ENCODE measurements at regions not wholly inside any gene's neighbourhood (a gene's known extent, or its start where the extent isn't known, plus 50 kb on each side); places are given as distances from the start of the nearest gene placed in this dataset.

GRCh38 chr17:33433581-33433980, 140.5 kb upstream of the ASIC2 start (continued):
- no peak for TF ChIP-seq ZHX1 (CRISPR knock-in tag; IDR thresholded peaks at IDR 0.05; ENCODE audit: low read depth)
- no peak for TF ChIP-seq SSRP1 (CRISPR knock-in tag; IDR thresholded peaks at IDR 0.05)
- no peak for TF ChIP-seq ZFP36L1 (CRISPR knock-in tag; IDR thresholded peaks at IDR 0.05)
- TF ChIP-seq ZBTB10 (CRISPR knock-in tag; IDR thresholded peaks at IDR 0.05; ENCODE audit: borderline replicate concordance): no peak
- no peak for TF ChIP-seq ZC3H13 (CRISPR knock-in tag; IDR thresholded peaks at IDR 0.05)
- TF ChIP-seq NPAS2 (CRISPR knock-in tag; IDR thresholded peaks at IDR 0.05; ENCODE audit: borderline replicate concordance): no peak
- no peak for TF ChIP-seq ZNF780A (CRISPR knock-in tag; IDR thresholded peaks at IDR 0.05)
- TF ChIP-seq ZBTB3 (CRISPR knock-in tag; IDR thresholded peaks at IDR 0.05; ENCODE audit: borderline replicate concordance, low read depth): no peak

GRCh38 chr17:33434841-33435240, 141.7 kb upstream of the ASIC2 start:
- Histone ChIP-seq H4K20me1 (ENCODE audit: insufficient read depth, low read length) (no peaks in the 10 kb centered on the region), H3K27me3 (ENCODE audit: control insufficient read depth in 1 of 2, insufficient read depth in 2 of 2, low read length in 2 of 2) (no peaks in the 10 kb centered on the region), H3K4me2 (ENCODE audit: low read depth, low read length) (no peak overlapping the region), H3K4me1 (ENCODE audit: insufficient read depth, low read length) (no peaks in the 10 kb centered on the region), H3K27ac (ENCODE audit: extremely low read length, insufficient read depth, low read length) (no peak overlapping the region), H3K36me3 (replicated peaks in 1 of 2; ENCODE audit: control insufficient read depth in 1 of 2, insufficient read depth in 2 of 2, low read length in 2 of 2) (no peaks in the 10 kb centered on the region), H3K9me3 (ENCODE audit: low read length) (peaks cover 4% of the 10 kb centered on the region; the same call in 1 of the 2 replicates), H2AFZ (ENCODE audit: low read length) (no peak overlapping the region), H3K79me2 (ENCODE audit: insufficient read depth, low read length) (no peaks in the 10 kb centered on the region), H3K9ac (ENCODE audit: insufficient read depth, low read depth, low read length) (no peak overlapping the region), H3K4me3 (replicated peaks in 1 of 3; ENCODE audit: insufficient read depth in 1 of 3, low read depth in 2 of 3, low read length in 3 of 3) (no peak overlapping the region)
- no TSS peak for BruUV-seq (replicated peaks)
- in situ Hi-C loops (cut with HindIII; ENCODE audit: extremely low pct_ligation_motif_present, low pct_unique_long_range_greater_than_20kb): no loop called here
- ChIA-PET POLR2A (no interaction called here), CTCF (ENCODE audit: low intra/inter-chr PET ratio, low total read pairs) (no interaction called here)
- no peak for FAIRE-seq
- intact Hi-C loops (cut with micrococcal nuclease; ENCODE audit: unreplicated experiment): no loop called here
- DNase-seq (ENCODE audit: low spot score): no peak
- no peak for ATAC-seq
- TF ChIP-seq HNF1B (CRISPR knock-in tag; IDR thresholded peaks at IDR 0.05) (no peak), USF2 (IDR thresholded peaks at IDR 0.05; ENCODE audit: low read depth, low read length) (no peak), USF2 (CRISPR knock-in tag; IDR thresholded peaks at IDR 0.05; ENCODE audit: borderline replicate concordance) (no peak), ZNF720 (CRISPR knock-in tag; IDR thresholded peaks at IDR 0.05) (no peak), MTA3 (CRISPR knock-in tag; IDR thresholded peaks at IDR 0.05) (no peak), REPIN1 (CRISPR knock-in tag; IDR thresholded peaks at IDR 0.05; ENCODE audit: borderline replicate concordance, low read depth) (no peak)

All from HepG2 (cell line).